HG02678 (cell line): ENCODE measurements at regions not wholly inside any gene's neighbourhood (a gene's known extent, or its start where the extent isn't known, plus 50 kb on each side); places are given as distances from the start of the nearest gene placed in this dataset.
"Not testable (repeated sequence)": the region's sequence is repeated elsewhere in the genome, so short reads cannot be mapped to it uniquely, and the experiment has no call there.

Experiments
- ATAC-seq: cut with Tn5 transposase; IDR thresholded peaks from one replicate; pipeline ENCODE4 v1.9.1; 2021; ENCODE audit warnings: mild to moderate bottlenecking, moderate library complexity; ENCODE audit not compliant: unreplicated experiment

DNA sequence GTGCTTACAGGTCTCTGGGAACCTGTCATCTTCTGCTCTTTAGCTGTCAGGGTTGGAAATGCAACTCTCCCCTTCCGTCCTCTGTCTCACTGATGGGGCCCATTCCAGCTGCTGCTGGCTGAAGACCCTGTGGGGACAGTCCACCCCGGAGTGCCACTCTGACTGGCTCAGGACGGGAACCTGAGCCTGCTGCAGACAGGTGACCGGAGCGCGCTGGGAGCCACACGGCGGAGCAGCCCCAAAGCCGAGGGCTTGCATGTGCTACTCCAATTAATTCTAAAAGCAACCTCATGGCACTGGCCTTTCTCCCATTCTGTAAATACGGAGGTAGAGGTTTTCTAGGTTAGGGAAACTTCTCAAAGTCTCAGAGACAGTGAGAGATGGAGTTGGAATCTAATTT, 223.5 kb upstream of the PITRM1 start:
- no peak for ATAC-seq

DNA sequence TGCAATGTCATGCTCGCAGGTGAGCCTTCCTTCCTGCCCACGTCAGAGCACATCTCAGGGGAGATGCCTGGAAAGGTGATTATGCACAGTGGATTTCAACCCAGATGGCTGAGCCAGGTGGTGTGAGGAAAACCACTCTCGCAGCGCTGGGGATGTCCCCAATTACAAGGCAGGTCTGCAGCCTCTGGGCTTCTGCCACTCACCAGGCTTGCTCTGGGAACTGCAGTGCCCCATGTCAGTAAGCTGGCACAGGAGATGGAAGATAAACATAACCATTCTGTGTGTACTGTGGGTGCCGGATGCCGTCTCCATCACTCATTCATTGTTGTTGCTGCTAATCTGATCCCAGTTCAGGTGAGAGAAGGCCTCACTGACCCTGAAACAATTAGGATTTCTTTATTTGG, 222.9 kb upstream of the PITRM1 start:
- ATAC-seq = no peak

DNA sequence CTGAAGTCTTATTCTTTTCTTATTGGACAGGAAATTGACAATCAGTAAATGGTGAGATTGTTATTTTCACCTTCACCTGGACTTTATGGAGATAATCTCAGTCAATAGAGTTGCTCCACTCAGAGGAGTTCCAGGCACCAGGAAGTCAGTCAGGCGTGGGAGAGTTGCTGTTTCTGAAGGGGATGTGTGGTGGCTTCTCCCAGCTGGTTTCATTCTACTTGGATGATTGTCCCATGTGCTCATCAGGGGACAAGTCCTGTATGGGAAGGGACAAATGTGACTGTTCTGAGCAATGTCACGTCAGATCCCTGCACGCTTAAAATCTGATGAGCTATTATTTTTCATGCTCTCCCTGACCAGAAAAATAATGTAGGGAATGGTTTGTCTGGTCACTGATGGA, 222.5 kb upstream of the PITRM1 start:
- ATAC-seq = no peak

DNA sequence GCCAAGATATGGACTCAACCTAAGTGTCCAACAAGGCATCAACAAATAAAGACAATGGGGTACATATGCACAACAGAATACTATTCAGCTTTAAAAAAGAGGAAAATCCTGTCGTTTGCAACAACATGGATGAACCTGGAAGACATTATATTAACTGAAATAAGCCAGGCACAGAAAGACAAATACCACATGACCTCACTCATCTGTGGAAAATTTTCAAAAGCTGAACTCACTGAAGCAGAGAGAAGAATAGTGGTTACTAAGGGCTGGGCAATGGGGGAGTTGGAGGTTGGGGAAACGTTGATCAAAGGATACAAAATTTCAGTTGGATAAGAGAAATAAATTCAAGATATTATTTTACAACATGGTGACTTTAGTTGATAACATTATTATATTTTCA, 221.4 kb upstream of the PITRM1 start:
- ATAC-seq = no peak

DNA sequence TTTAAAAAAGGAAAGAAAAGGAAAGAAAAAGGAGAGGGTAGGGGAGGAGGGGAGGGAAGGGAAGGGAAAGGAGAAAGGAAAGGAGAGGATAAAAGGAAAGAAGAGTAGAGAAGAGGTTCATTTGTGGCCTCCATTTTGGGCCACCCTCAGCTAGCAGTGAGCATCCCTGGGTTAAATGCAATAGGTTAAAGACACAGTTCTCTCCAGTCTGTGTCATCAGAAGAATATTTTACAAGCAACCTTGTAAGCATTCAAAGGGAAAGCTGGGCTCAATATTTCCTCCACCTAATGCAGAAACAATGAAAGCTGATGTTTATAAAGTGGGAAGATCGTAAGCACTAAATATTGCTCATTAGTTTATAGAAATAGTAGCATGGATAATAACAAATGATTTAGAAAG, 219.1 kb upstream of the PITRM1 start:
- no peak for ATAC-seq

GRCh38 chr10:3389130-3389529, 216.5 kb upstream of the PITRM1 start:
- no peak for ATAC-seq

DNA sequence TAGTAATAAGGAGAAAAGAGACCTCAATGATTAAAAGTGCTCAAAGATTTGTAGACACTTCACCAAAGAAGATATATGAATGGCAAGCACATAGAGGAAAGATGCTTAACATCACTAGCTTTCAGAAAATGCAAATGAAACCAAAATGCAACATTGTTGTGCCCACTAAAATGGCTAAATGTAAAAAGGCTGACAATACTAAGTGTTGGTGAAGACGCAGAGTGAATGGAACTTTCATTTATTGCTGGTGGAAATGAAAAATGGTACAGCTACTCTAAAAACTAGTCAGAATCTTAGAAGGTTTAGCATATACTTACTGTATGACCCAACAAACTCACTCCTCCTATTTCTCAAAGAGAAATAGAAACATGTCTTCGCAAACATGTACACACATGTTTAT, 212.9 kb upstream of the PITRM1 start:
- no peak for ATAC-seq

DNA sequence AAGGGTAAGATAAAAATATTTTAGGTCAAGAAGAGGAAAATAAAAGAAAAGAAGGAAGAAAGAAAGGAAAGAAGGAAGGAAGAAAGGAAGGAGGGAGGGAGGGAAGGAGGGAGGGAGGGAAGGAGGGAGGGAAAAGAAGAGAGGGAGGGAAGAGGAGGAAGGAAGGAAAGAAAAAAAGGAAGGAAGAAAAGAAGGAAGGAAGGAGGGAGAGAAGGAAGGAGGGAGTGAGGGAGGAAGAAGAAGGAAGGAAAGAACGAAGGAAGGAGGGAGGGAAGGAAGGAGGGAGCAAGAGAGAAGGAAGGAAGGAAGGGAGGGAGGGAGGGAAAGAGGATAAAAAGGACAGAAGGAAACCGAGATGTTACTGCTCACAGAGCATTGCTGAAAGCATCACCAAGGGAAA, 209.5 kb upstream of the PITRM1 start:
- ATAC-seq = no peak

GRCh38 chr10:3380406-3381050, 207.9 kb upstream of the PITRM1 start:
- ATAC-seq = no peak

DNA sequence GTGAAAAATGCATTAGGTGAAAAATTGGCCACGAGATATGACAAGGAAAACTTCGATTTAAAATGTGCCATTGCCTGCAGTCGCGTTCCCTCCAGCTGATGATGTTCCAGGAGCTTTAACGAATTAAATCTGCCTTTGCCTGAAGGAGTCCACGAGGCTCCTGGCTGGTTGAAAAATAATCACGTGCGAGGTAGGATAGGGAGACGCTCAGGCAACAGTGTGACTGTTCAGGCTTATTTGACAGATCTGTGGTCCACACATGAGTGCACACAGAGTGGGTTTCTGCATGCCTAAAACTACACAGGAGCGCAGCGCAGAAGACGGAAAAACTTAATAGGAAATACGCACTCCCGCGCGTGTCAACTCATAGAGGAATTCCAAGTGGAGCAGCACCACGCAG, 204.0 kb upstream of the PITRM1 start:
- ATAC-seq = no peak

DNA sequence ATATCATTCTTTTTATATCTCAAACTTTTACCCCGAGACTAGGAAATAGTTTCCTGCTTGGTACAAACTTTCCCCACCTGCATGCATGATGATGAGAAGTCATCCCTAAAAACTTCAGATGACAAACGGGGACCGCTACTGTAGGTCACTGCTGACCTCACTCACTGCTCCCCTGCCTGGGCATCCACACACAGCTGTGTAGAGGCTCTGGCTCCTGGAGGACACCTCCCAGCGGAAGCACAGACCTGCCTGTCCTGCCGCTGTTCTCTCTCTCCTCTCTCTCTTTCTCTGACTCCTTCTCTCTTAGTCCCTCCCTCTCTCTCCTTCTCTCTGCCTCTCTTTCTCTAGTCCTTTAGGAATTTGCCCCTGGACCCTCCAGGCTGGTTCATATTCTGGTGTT, 202.9 kb upstream of the PITRM1 start:
- ATAC-seq = no peak

- ATAC-seq = no peak
Observed at GRCh38 chr10:3374914-3375313, 202.3 kb upstream of the PITRM1 start.

GRCh38 chr10:3373374-3374027, 200.9 kb upstream of the PITRM1 start:
- not testable (repeated sequence) for ATAC-seq

DNA sequence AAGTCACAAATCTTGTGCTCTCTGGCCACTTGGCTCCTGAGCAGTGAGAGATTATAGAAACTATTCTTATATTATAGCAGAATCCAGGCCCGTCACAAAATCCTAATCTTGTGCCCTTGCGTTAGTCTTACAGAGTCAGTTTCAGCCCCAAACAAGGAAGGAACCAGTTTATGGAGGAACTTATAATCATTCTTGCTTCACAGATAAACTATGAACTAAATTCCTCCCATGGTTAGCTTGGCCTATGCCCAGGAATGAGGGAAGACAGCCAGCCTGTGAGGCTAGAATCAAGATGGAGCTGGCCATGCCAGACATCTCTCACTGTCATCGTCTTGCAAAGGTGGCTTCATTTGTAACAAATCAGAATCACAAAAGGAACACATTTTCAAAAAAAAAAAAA, 199.7 kb upstream of the PITRM1 start:
- ATAC-seq = no peak

GRCh38 chr10:3371624-3372023, 199.0 kb upstream of the PITRM1 start:
- not testable (repeated sequence) for ATAC-seq

DNA sequence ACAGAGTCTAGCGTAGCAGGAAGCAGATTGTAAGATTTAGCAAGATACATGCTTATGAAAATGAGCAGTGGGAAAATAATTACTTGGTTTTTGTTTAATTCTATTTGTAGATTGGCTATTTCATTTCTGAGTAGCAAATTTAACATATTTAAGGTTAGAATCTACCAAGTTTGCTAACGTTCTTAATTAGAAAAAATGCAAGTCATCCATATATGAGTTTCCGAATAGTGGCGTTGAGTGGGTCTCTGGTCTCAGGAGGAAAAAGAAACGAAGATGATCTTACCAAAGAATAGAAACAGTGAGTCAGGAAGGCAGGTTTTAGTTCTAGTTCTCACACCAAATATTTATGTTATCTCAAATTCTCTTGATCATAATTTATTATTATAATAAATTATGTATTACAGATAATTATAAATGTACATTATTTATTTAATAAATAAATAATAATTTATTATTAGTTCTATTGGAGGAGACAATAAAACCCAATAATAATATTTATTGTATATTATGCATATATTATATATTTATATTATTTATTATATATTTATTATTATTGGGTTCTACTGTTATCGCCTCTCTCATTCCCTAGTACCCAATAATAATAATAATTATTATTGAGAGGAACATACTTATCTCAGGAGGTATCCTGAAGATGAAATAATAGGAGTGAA, 194.3 kb upstream of the PITRM1 start:
- no peak for ATAC-seq

GRCh38 chr10:3366043-3366442, 193.5 kb upstream of the PITRM1 start:
- ATAC-seq = no peak

GRCh38 chr10:3365630-3366029, 193.0 kb upstream of the PITRM1 start:
- ATAC-seq = no peak

DNA sequence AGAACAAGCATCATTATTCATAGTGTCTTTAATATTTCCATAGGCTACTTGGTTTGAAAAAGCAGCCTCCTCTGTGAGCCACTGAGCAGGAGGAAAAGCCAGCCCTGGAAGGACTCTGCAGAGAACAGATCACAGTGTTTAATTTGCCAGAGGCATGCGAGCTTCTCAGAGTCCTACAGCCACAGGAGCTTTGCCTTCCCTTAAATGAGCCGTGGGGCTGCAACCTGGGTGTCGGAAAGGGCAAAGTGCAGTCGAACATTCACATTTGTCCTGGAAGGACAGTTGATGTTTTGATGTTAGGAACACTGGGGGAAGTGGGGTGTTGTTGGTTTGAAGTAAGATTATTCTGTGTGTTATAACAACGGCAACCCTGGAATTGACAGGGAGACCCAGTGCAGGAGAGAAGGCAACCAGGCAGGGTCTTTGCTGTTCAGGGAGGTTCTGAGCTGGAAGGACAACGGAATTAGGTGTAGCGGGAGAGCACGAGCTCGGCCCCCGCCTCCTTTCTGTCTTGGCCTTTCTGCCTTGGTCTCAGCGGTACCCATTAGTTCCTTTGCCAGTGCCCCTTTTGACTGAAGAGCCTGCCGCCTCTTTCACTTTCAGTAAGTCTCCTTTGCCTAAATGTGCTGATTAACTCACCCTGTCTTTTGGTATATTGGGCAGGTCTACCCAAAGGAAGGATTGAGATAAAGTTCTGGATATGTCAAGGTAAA, 192.3 kb upstream of the PITRM1 start:
- no peak for ATAC-seq

DNA sequence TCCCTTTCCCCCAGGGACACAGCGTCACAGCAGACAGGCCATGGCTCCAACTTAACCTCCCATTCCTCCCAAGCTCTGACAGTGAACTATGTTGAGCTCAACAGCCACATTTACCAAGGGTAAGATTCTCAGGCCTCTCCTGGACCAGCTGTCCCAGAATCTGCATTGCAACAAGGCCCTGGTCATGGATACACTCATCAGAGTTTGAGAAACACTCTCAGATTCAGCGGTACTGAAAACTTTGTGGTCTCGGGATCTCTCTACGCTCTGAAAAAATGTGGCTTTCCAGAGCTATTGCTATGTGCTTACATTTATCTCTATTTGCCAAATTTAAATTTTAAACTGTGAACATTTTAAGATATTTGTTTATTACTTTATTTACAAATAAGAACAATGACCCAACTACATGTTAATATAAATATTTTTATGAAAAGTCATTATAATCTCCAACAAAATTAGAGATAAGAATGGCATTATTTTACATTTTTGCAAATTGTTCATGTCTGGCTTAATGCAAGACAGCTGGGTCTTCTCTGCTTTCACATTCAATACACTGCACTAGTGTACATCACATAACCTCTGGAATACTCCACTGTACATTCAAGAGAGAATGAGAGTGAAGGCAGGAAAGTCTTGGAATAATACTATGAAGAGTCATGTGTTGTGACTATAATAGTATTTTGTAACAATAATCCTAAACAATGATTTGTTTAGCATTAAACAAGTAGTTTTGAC, 190.9 kb upstream of the PITRM1 start:
- ATAC-seq = no peak

DNA sequence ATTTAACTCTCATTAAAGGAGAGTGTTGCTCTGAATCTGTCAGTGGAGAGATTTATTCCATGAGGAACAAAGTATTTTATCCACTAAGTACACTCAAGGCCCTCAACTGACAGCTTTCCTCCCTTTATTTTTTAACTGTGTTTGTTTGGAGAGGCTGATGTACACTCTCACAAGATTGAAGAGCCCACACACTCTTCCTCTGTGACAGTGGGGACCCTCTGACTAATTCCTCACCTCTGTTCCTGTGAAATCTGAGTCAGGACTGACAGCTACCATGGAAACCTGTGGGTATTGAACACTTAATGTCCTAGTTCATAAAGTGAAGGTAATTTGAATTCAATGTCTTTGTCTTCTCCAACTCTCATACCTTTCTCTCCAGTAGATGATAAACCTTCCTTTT, 189.8 kb upstream of the PITRM1 start:
- ATAC-seq = no peak
